ENCODE measurements at regions not wholly inside any gene's neighbourhood (a gene's known extent, or its start where the extent isn't known, plus 50 kb on each side); places are given as distances from the start of the nearest gene placed in this dataset.
A peak's percentile ranks its signal among the peaks of the same experiment; 100 is the strongest.
"Not testable (repeated sequence)": the region's sequence is repeated elsewhere in the genome, so short reads cannot be mapped to it uniquely, and the experiment has no call there.

DNA sequence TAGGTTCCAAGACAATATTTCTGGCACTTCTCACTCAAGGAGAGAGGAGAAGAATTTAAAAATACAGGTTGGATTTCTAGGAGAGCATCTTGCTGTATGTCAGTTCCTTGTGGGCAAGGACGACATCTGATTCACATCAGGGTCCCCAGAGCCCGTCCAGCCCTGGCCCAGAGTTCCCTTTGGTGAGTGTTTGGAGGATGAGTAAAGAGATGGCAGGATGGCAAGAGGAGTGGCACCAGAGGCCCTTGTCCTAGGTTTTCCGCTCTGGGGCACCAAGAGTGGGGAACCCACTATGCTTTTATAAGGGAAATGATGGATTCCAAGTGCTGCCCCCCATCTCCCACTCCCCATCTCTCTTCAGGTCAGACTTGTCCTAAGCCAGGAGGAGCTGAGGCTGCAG lies 181.8 kb downstream of the TBC1D2B start:
- peaks cover 17 to 21% of the 10 kb centered on the region in 2 donors for H3K4me1 Mint-ChIP-seq
- H3K9me3 Mint-ChIP-seq: no peaks in the 10 kb centered on the region
- peaks cover 12 to 16% of the 10 kb centered on the region in 2 donors for H3K27me3 Mint-ChIP-seq
- ATAC-seq (replicated peaks) (no peak), DNase-seq (no peak)
- no peak overlapping the region for H3K27ac Mint-ChIP-seq
- H3K36me3 Mint-ChIP-seq: no peaks in the 10 kb centered on the region
- H3K4me3 Mint-ChIP-seq: no peak overlapping the region

DNA sequence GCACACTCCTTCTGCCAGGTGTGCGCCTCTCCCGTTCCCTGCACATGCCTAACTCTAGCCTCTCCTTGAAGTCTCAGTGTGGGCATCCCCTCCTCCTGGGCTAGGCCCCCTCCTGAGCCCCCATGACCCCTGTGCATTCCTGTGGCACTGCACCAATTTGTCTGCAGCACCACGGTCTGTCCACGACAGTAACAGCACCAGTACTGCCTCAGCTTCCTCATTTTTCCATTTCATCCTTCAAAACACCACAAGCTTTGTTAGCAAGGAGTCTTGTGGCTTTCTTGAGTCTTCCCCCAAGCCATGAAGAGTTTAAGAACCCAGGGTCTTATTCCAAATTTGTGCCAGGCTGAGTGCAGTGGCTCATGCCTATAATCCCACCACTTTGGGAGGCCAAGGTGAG lies 182.4 kb downstream of the TBC1D2B start:
- H3K4me3 Mint-ChIP-seq; H3K27ac Mint-ChIP-seq; DNase-seq; H3K36me3 Mint-ChIP-seq; H3K9me3 Mint-ChIP-seq; ATAC-seq (replicated peaks): not testable (repeated sequence)
- Mint-ChIP-seq H3K4me1 (peaks cover 20 to 24% of the 10 kb centered on the region in 2 donors), H3K27me3 (peaks cover 12 to 16% of the 10 kb centered on the region in 2 donors)

DNA sequence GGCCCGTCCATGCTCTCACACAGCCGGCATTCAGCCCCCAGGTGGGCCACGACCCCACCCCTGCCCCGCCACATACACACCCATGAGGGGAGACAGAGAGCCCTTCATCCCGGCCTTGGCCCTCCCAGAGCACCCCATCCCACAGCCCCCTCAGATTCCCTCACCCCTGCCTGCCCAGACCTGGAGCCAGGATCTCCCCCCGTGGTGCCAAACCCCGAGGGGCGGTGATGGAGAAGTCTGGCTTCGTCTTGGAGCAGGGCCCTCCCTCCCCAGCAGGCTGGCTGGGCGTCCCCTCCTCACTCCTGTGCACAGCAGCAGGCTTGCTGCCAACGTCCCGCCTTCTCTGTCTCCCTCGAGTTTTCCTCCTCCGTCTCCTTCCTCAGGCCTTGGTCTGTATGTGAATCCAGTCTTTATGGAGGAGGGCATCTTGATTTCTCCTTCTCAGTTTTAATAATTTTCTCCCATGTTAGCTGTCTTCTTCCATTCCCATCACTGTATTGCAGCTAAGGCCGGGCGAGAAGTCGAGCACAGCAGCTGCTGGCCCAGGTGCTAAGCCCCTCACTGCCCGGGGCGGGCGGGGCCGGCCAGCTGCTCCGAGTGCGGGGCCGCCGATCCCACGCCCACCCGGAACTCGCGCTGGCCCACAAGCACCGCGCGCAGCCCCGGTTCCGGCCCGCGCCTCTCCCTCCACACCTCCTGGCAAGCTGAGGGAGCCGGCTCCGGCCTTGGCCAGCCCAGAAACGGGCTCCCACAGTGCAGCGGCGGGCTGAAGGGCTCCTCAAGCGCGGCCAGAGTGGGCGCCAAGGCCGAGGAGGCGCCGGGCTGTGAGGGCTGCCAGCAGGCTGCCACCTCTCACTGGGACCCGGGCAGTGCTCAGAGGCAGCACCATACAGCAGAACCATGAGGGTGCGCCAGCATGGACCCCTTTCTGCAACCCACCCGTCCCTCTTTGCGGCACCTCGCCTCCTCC lies 183.6 kb downstream of the TBC1D2B start:
- ATAC-seq (replicated peaks); H3K36me3 Mint-ChIP-seq; DNase-seq; H3K9me3 Mint-ChIP-seq; H3K27ac Mint-ChIP-seq; H3K4me3 Mint-ChIP-seq: not testable (repeated sequence)
- peaks cover 24% of the 10 kb centered on the region in 2 donors for H3K4me1 Mint-ChIP-seq
- H3K27me3 Mint-ChIP-seq: peaks cover 12 to 22% of the 10 kb centered on the region in 2 donors

DNA sequence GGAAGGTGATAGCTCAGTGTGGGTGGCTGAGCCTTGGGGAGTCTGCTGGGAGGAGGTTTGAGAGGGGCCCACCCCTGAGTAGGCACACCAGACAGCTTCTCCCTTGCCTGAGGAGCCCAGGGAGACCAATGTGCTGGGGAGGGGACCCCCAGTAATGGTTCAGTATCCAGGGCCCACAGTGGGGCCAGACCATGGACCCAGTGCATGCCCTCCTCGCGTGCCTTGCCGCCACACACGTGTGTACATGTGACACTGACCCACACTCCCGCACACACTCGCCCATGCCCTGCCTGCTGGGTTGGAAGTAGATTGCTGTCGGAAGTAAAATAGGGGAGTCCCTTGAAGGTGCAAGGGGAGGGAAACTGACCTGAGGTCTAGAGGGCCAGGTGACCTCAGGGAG lies 184.3 kb downstream of the TBC1D2B start:
- H3K9me3 Mint-ChIP-seq; H3K27ac Mint-ChIP-seq; H3K36me3 Mint-ChIP-seq; ATAC-seq (replicated peaks); H3K4me3 Mint-ChIP-seq; DNase-seq: not testable (repeated sequence)
- Mint-ChIP-seq H3K27me3 (peaks cover 12 to 22% of the 10 kb centered on the region in 2 donors), H3K4me1 (peaks cover 24% of the 10 kb centered on the region in 2 donors)

DNA sequence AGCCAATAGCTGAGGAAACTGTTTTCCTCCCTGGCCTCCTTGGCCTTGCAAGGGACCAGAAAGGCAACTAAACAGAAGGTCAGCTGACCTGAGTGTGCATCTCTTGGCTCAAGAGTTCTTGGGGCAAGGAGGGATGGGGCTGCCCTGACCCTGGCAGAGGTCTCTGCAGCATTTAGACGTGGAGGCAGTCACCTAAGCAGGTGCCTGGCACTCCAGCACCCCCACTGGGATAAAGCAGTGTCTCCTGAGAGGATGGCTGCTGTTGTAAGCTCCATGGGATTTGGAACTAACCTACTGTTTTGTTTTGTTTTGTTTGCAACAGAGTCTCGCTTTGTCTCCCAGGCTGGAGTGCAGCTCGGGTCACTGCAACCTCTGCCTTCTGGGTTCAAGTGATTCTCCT lies 185.2 kb downstream of the TBC1D2B start:
- no peak for ATAC-seq (replicated peaks)
- Mint-ChIP-seq H3K27me3 (peaks cover 12 to 22% of the 10 kb centered on the region in 2 donors), H3K9me3 (no peaks in the 10 kb centered on the region), H3K27ac (peak overlapping the region; percentile 69), H3K36me3 (no peaks in the 10 kb centered on the region), H3K4me3 (no peak overlapping the region), H3K4me1 (peaks cover 24% of the 10 kb centered on the region in 2 donors)
- no peak for DNase-seq

DNA sequence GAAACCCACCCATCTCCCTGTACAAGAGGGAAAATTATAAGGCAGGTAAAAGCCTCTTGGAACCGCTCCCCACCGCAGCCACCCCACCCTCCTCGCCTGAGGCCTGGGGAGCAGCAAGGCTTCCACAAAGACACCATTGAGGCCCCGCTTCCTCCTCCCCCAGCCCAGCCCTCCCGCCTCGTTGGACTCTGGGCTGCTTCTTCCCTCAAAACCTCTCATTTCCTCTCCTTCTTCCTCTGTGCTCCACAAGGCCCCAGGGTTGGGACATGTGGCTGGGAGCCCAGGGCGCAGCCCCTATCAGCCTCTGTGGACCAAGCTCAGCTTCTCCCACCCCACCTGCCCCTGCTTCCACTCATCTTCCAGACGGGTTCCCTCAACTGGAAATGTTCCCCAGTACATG lies 185.6 kb downstream of the TBC1D2B start:
- not testable (repeated sequence) for H3K9me3 Mint-ChIP-seq; H3K27ac Mint-ChIP-seq; DNase-seq; ATAC-seq (replicated peaks); H3K36me3 Mint-ChIP-seq
- Mint-ChIP-seq H3K4me1 (peaks cover 24% of the 10 kb centered on the region in 2 donors), H3K27me3 (peaks cover 12 to 22% of the 10 kb centered on the region in 2 donors), H3K4me3 (peak overlapping the region in 1 of 2 donors; percentile 27)

DNA sequence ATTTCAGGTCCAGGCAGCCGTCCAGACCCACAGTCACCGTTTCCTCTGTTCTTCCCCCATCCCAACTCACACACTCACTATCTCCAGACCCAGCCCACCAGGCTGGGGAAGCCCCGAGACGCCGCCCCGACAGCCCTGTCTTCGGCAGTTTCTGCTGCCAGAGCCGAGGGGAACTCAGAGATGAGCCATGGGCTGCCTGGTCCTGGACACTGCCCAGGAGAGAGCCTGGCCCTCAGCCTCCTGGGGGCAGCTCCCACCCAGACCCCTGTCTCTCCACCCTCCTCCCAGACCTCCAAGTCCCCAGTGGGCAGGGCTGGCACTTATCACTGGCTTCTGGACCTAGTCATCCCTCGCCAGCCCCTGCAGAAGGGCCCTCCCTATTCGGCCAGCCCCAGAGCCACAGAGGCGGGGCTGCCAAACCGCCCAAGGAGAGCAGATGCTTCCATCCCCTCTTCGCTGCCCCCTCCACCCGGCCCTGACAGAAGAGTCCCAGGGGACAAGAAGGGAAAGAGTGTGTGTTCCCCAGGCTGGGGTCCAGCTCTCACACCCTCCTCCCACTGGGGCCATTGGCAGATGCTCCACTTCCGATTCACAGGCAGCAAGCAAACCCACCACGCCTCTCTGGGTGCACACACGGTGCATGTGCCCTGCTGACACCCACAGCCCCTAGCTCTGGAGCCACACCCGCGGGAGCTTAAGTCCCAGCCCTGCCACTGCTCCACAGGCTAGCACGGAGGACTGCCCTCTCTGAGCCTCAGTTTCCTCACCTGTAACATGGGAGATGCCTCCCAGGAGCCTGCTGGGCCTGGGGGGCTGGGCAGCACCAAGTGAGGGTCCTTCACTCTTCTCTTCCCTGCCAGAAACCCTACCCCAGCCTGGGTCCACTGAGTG lies 186.4 kb downstream of the TBC1D2B start:
- H3K4me1 Mint-ChIP-seq: peaks cover 24% of the 10 kb centered on the region in 2 donors

DNA sequence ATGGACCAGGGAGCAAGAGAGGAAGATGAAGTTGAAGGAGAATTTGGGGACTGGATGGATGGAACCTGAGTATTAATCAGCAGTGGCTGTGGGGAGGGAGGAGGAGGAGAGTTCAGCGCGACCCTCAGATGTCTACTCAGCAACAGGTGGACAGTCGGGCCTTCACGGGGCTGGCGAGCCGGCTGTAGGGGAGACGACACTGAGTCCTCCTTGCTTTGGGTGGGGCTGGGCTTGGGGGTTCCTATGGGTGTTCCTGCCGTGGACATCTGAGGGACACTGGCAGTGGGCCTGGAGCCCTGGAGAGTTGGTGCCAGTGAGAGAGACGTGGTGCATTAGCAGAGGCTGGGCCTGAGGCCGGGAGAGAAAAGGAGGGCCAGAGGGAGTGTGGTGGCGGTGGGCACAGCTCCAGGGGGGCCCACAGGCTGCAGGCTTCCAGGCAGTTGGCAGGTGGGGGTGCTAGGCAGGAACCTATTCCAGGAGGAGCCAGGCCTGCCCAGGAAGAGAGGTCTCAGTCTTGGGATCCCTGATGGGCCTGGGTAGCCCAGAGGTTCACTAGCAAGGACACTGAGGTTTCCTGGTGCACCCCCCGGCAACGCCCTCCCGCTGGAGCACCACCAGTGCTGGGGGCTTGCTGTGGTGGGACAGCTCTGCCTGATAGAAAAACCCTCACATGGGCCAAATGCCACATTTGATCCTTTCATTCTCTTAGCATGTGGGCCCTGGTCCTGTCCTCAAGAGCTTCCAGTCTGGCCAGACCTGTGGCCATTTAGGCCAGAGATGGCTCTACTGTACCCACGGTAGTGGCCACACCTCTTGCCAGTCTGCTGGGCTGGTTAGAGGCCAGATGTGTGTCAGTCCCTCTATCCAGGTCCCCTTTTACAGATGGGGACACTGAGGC lies 187.4 kb downstream of the TBC1D2B start:
- H3K9me3 Mint-ChIP-seq, H3K36me3 Mint-ChIP-seq, H3K4me3 Mint-ChIP-seq, DNase-seq: not testable (repeated sequence)
- Mint-ChIP-seq H3K27ac (peak overlapping the region; percentile 53), H3K4me1 (peaks cover 21% of the 10 kb centered on the region in 2 donors), H3K27me3 (peaks cover 12 to 20% of the 10 kb centered on the region in 2 donors)
- peak in 1 of 2 donors; percentile 2 for ATAC-seq (replicated peaks)

More for the DNA sequence above, 186.4 kb downstream of the TBC1D2B start:
- peak; percentile 79 to 81 for ATAC-seq (replicated peaks)
- DNase-seq: peak; percentile 35
- not testable (repeated sequence) for H3K9me3 Mint-ChIP-seq, H3K36me3 Mint-ChIP-seq
- Mint-ChIP-seq H3K27me3 (peaks cover 12 to 22% of the 10 kb centered on the region in 2 donors), H3K27ac (peak overlapping the region; percentile 53), H3K4me3 (peak overlapping the region; percentile 50 to 52)

DNA sequence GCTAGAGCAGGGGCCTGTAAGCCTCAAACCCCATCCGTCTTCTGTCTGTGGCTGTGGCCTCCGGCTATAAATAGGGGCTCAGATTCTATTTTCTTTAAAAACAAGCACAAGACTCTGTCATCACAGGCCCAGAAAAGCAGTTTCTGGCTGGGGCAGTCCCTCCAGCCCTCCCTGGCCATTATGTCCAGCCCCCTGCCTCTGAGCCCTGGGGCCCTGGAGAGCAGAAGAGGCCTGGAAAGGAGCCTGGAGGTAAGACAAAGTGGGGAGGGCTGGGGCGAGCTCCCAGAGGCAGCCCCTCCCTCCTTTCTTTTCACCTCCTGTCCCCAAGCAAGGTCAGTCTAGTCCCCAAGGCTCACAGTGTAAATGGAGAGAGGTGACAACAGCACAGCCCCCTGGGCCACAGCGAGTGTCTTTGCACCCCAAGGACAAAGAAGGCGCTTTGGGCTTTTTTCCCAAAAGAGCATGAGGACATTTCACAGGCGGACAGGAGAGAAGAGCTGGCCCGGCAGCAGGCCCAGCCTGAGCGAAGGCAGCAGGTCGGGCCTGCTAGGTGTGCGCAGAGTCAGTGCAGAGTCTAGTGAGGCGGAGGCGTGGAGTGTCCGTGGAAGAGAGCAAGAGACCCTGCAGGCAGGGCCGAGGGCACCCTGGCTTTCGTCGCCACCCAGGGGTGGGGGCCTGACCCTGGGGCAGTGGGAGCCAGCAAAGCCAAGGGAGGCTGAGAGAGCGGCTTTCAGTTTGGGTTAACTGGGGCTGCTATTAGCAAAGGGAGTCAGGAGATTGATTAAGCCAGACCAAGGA lies 188.3 kb downstream of the TBC1D2B start:
- no peak overlapping the region for H3K4me3 Mint-ChIP-seq
- H3K36me3 Mint-ChIP-seq: no peaks in the 10 kb centered on the region

DNA sequence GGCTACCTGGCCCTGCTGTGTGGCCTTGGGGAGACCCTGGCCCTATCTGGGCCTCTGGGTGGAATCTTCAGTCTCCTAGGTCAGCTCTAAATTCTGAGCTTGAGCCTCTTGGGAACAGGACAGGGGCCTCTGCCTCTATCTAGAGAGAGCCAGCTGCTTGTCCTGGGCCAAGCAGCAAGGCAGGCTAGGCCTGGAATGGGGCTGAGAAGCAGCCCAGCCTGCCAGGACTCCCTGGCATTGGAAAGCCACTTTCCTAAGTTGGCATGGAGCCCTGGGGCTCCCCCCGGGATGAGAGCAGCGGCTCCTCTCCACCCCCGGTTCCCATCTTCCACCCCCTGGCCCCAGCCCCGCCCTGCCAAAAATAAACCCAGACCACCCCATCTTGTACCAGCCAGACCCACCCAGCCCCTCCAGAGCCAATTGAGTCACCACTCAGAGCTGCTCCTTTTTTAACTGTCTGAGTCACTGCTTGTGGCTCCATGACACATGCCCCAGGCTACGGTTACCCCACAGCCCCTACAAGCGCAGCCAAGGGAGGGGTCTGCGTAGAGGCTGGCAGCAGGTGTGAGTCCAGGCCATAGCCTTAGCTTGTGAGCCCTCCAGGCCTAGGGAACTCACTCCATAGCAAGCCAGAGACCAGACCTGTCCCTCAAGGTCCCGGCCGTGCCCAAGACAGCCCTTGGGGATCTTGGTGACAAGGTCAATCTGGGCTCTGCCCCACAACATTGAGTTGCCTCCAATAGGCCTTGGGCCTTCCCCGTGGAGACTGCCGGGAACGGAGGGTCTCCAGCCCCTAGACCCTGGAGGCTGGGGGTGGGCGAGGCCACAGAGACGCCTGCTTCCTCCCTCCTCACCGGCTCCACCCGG lies 189.7 kb downstream of the TBC1D2B start:
- H3K27me3 Mint-ChIP-seq: peaks cover 11 to 14% of the 10 kb centered on the region in 2 donors
- H3K27ac Mint-ChIP-seq; ATAC-seq (replicated peaks); DNase-seq; H3K4me3 Mint-ChIP-seq; H3K9me3 Mint-ChIP-seq; H3K36me3 Mint-ChIP-seq: not testable (repeated sequence)
- H3K4me1 Mint-ChIP-seq: peaks cover 19% of the 10 kb centered on the region in 2 donors

More for the DNA sequence above, 188.3 kb downstream of the TBC1D2B start:
- peaks cover 19% of the 10 kb centered on the region in 2 donors for H3K4me1 Mint-ChIP-seq
- H3K27me3 Mint-ChIP-seq: peaks cover 12 to 15% of the 10 kb centered on the region in 2 donors
- DNase-seq: no peak
- ATAC-seq (replicated peaks): no peak
- no peaks in the 10 kb centered on the region for H3K9me3 Mint-ChIP-seq
- H3K27ac Mint-ChIP-seq: no peak overlapping the region

DNA sequence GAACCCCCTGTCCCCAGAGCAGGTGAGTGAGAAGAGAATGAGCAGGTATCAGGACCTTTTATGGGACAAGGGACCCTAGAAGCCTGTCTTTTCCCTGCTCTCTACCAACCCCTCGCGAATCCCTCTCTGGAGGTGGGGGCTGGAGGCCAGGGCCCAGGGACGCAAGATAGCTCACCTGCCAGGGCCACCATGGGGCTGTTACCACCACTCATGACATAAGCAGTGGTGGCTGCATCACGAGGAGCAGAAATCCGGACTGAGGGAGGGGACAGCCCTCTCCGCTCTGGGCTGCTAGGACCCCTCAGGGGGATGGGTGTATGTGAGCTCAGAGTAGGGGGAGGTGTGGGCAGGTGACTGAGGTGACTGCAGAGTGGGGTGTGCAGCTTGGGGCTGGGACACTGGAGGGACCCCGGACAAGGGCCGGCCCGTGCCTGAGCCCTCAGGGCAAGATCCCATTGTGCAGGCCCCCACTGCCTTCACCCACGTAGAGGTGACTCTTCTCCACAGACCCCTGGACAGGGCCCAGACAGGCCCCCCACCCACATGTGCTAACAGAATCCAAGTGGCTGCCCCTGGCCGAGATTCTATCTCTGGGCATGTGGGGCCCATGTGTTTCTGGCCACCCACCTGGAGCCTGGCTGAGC lies 190.6 kb downstream of the TBC1D2B start:
- no peak for ATAC-seq (replicated peaks)
- H3K36me3 Mint-ChIP-seq: no peaks in the 10 kb centered on the region
- H3K4me3 Mint-ChIP-seq: no peak overlapping the region
- peaks cover 3 to 8% of the 10 kb centered on the region in 2 donors for H3K27me3 Mint-ChIP-seq
- H3K9me3 Mint-ChIP-seq: no peaks in the 10 kb centered on the region
- peaks cover 14 to 15% of the 10 kb centered on the region in 2 donors for H3K4me1 Mint-ChIP-seq
- DNase-seq: no peak
- no peak overlapping the region for H3K27ac Mint-ChIP-seq
